SH-SY5Y (cell line): ENCODE measurements at regions not wholly inside any gene's neighbourhood (a gene's known extent, or its start where the extent isn't known, plus 50 kb on each side); places are given as distances from the start of the nearest gene placed in this dataset.

ENCODE experiments used
- GATA2 ChIP-seq: IDR thresholded peaks from 2 replicates; pipeline ENCODE4 v1.6.1; 2011; ENCODE audit warnings: mild to moderate bottlenecking, low read depth, low read length
- GATA3 ChIP-seq: IDR thresholded peaks from 2 replicates; pipeline ENCODE4 v1.6.1; 2011; ENCODE audit warnings: low read depth, mild to moderate bottlenecking, low read length, moderate library complexity

DNA sequence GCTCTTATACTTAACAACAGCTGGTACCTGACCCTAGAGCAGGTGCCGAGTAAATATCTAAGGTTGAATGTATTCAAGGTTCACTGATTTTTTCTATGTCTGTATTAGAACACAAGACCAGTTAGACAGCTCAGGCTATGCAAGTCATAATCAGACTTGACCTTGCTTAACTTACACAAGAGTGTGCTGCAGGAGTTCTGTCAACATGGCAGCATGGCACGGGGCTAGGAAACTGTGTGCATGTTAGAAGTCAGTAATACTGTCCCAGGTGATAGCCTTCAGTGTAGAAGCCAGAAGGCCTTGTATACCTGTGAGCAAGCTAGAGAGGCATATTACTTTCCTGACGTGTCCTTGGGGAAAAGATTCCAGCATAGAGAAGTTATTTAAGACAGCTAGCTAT, 253.1 kb downstream of the FAT3 start:
- TF ChIP-seq GATA3 (no peak), GATA2 (no peak)
